Rectal smooth muscle tissue (tissue), 1 donor: ENCODE measurements at regions not wholly inside any gene's neighbourhood (a gene's known extent, or its start where the extent isn't known, plus 50 kb on each side); places are given as distances from the start of the nearest gene placed in this dataset.
"Not testable (repeated sequence)": the region's sequence is repeated elsewhere in the genome, so short reads cannot be mapped to it uniquely, and the experiment has no call there.

Experiments
- H3K27ac ChIP-seq: one replicate; pipeline ENCODE4 v1.7.0; 2013; ENCODE audit warnings: low read depth, low read length, inconsistent platforms
- H3K27me3 ChIP-seq: one replicate; pipeline ENCODE4 v1.7.0; 2013; ENCODE audit warnings: low read length; ENCODE audit not compliant: control insufficient read depth, insufficient read depth
- H3K36me3 ChIP-seq: one replicate; pipeline ENCODE4 v1.7.0; 2013; ENCODE audit warnings: low read length; ENCODE audit not compliant: control insufficient read depth, insufficient read depth
- H3K4me1 ChIP-seq: one replicate; pipeline ENCODE4 v1.7.0; 2013; ENCODE audit warnings: low read length; ENCODE audit not compliant: control insufficient read depth, insufficient read depth
- H3K4me3 ChIP-seq: one replicate; pipeline ENCODE4 v1.7.0; 2013; ENCODE audit warnings: low read length
- H3K9ac ChIP-seq: one replicate; pipeline ENCODE4 v1.7.0; 2013; ENCODE audit warnings: low read length

DNA sequence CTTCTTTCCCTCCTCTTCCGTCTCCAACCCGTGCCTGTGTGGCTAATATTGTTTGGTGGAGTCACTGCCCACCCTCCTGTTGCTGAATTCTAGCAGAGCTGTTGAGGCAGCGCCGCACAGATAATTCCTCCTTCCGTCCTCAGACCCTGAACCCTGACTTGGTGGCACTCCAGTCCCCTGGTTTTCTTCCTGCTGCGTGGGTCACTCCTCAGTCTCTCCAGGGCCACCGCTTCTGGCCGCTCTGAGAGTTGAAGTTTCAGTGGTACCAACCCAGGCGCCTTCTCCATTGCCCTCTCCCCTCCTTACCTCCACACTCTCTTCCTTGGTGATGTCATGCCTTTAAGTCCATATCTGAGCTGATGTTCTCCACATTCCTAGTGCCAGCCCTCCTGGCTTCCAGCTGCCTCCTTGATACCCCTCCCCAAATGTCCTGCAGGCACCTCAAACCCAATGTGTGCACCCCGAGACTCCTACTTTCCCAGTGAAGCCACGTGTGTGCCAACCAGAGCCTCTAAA, 54.5 kb upstream of the RASD2 start:
- Histone ChIP-seq H3K27me3 (no peaks in the 10 kb centered on the region), H3K9ac (no peak overlapping the region), H3K27ac (no peak overlapping the region), H3K4me1 (peaks cover 2% of the 10 kb centered on the region), H3K4me3 (no peak overlapping the region), H3K36me3 (no peaks in the 10 kb centered on the region)

DNA sequence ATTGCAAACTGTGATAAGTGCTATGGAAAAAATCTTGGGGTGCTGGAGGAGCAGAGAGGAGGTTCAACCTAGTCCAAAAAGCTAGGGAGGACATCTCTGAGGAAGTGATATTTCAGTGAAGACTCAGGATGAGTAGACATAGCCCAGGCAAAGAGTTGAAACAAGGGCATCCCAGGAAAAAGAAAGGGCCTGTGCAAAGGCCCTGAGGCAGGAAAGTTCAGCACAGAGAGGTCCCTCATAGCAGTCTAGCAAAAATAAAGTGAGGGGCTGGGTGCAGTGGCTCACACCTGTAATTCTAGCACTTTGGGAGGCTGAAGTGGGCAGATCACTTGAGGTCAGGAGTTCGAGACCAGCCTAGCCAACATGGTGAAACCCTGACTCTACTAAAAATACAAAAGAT, 53.0 kb upstream of the RASD2 start:
- H3K27ac ChIP-seq, H3K36me3 ChIP-seq, H3K9ac ChIP-seq, H3K4me1 ChIP-seq, H3K4me3 ChIP-seq, H3K27me3 ChIP-seq: not testable (repeated sequence)

DNA sequence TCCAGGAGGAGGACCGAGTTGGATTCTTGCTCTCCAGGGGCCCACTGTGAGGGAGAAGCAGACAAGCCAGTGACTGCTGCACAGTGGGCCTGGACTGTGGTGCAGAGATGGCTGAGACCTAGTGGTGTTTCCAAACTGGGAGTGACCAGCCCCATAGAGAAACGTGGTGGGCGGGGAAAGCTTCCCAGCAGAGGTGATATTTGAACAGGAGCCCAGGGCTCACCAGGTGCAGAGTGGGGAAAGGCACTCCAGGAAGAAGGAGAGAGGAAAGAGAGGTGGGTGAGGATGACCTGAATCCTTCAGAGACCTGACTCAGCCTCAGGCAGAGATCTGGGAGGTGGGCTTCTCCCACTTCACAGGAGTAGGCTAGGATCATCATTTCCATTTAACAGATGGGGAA, 52.1 kb upstream of the RASD2 start:
- Histone ChIP-seq H3K27me3 (no peaks in the 10 kb centered on the region), H3K27ac (no peak overlapping the region), H3K9ac (no peak overlapping the region), H3K4me3 (no peak overlapping the region), H3K4me1 (no peaks in the 10 kb centered on the region), H3K36me3 (no peaks in the 10 kb centered on the region)

DNA sequence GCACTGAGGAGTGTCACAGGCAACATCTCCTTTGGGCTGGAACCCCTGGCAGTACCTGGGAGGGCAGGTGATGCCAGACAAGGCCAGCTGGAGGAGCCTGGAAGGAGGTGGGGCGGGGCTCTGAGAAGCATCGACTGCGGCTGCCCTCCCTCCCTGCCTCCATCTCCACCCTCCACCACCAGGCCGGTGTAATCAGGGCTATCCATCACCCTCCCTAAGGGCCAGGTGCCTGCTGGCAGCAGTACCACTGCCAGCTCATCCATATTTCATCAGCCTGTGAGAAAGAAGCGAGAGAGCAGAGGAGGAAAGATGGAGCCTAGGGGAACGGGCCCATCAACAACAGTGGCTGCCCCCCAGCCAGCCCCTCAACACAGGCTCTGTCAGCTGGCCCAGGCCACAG, 51.4 kb upstream of the RASD2 start:
- H3K36me3 ChIP-seq, result no peaks in the 10 kb centered on the region
- no peak overlapping the region for H3K9ac ChIP-seq
- H3K27ac ChIP-seq, result no peak overlapping the region
- H3K4me3 ChIP-seq, result no peak overlapping the region
- H3K4me1 ChIP-seq, result no peaks in the 10 kb centered on the region
- peaks cover 1% of the 10 kb centered on the region for H3K27me3 ChIP-seq
